ENCODE measurements at regions not wholly inside any gene's neighbourhood (a gene's known extent, or its start where the extent isn't known, plus 50 kb on each side); places are given as distances from the start of the nearest gene placed in this dataset.

DNA sequence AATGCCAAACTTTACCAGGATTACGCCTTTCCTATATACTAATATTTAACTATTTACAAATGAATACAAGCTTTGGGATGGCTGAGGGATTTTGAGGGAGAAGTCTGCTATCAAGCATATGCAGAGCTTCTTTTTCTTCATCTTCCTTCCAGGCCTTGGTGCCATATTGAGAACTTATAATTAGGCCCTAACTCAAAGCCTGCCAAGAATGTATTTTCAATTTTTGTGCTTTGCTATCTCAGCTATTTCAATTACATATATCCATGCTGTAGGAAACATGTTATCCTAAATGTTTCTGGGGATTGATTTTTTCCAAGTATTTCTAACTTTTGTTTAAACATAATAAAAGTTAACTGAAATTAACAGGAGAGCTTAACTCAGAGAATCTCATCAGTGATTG is 425.0 kb upstream of the GRM7 start:
- TF ChIP-seq, protein P1, sequence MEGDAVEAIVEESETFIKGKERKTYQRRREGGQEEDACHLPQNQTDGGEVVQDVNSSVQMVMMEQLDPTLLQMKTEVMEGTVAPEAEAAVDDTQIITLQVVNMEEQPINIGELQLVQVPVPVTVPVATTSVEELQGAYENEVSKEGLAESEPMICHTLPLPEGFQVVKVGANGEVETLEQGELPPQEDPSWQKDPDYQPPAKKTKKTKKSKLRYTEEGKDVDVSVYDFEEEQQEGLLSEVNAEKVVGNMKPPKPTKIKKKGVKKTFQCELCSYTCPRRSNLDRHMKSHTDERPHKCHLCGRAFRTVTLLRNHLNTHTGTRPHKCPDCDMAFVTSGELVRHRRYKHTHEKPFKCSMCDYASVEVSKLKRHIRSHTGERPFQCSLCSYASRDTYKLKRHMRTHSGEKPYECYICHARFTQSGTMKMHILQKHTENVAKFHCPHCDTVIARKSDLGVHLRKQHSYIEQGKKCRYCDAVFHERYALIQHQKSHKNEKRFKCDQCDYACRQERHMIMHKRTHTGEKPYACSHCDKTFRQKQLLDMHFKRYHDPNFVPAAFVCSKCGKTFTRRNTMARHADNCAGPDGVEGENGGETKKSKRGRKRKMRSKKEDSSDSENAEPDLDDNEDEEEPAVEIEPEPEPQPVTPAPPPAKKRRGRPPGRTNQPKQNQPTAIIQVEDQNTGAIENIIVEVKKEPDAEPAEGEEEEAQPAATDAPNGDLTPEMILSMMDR (IDR thresholded peaks at IDR 0.05), result no peak
- no peak for TF ChIP-seq POLR2A (IDR thresholded peaks at IDR 0.05)
